ENCODE measurements at regions not wholly inside any gene's neighbourhood (a gene's known extent, or its start where the extent isn't known, plus 50 kb on each side); places are given as distances from the start of the nearest gene placed in this dataset.

DNA sequence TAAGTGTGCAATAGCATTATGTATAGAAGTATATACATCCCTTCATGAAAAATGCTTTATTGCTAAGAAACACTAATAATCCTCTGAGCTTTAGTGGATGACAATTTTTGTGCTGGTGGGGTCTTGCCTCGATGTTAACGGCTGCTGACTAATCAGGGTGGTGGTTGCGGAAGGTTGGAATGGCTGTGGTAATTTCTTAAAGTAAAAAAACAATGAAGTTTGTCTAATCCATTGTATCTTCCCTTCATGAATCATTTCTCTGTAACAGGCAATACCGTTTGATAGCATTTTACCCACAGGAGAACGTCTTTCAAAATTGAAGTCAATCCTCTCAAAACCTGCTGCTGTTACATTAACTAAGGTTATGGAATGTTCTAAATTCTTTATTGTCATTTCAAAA lies 816.5 kb upstream of the GJE1 start:
- TF ChIP-seq CTCF (IDR thresholded peaks at IDR 0.05; ENCODE audit: poor library complexity) (no peak), EZH2 (IDR thresholded peaks at IDR 0.05; ENCODE audit: borderline replicate concordance) (no peak)

All from hepatocyte (in vitro differentiated cells).